ENCODE measurements at regions not wholly inside any gene's neighbourhood (a gene's known extent, or its start where the extent isn't known, plus 50 kb on each side); places are given as distances from the start of the nearest gene placed in this dataset.
"Not testable (repeated sequence)": the region's sequence is repeated elsewhere in the genome, so short reads cannot be mapped to it uniquely, and the experiment has no call there.

DNA sequence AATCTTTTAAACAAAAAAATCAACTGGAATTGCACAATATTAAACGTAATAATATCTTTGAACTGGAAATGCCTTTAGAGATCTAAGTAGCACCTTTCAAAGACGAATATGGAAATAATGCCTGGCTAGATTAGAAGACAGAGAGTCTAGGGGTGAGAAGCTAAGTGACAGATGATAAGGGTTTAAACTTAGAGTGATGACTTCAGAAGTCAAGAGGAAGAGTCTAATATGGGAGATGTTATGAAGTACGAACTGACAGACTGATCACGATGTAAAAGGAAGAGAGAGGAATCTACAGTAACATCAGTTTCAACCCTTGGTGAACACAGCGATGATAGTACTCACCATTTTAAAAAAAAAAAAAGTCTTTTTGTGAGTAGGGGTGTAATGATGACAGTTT is 57.9 kb downstream of the HINT1 start:
- DNase-seq = no peak

DNA sequence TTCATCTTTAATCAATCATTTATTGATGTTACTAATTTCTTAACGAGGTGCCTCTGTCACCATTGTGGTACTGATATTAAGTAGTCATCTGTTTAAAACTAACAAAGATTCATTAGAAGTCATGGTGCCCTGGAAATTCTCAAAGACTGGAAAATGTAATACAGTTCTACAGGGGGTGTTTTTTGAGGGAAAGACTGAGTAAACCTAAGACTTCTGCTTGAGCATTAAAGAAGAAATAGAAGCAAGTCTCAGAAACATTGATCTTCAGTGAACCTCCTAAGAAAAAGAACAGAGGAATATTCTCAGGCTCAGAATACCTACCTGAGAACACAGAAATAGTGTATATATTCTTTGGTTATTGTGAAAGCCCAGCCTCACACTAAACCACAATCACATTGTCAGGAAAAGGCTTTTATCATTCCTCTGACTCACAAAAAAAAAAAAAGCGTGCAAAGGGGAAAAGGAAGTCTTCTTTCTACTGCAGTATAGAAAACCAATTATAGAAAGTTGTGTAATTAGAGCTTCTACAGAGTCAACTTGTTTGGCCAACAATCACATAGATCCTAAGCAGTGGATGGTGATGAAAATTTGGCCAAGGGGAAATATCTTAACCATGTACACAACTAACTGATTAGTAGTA is 60.8 kb downstream of the HINT1 start:
- no peak for DNase-seq

DNA sequence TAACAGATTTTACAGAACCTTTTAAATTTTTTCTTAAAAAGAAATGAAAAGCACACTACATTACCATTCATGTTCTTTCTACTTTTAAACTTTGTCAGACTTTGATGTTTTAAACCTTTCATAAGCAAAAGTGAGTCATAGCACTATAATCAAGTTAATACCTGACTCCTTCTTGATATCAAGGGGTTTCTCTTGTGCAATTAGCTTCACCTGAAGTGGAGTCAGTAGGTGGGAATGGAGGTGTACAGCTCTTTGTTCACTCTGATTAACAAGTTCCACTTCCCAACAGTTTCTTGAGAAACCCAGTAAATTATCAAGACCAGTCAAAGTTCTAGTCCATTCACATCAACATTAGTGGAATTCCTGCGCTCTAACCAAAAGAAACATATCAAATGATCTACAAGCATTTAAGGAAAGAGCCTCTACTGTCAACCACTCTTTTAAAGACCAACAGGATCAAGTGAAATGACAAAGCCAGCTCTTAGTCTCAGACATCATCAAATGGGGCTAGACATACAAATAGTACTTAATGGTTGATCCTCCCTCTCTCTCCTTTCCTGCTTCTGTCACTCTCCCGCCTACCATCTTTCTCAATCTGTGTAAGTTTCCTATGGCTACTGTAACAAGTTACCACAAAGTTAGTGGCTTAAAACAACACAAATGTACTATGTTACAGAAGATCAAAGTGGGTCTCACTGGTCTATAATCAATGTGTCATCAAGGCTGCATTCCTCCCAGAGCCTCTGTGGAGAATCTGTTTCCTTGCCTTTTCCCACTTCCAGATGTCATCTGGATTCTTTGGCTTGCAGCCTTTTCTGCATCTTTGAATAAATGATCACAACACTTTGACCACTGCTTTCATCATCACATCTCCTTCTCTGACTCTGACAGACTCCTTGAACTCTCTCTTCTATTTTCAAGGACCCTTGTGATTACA is 68.0 kb downstream of the HINT1 start:
- DNase-seq = no peak

DNA sequence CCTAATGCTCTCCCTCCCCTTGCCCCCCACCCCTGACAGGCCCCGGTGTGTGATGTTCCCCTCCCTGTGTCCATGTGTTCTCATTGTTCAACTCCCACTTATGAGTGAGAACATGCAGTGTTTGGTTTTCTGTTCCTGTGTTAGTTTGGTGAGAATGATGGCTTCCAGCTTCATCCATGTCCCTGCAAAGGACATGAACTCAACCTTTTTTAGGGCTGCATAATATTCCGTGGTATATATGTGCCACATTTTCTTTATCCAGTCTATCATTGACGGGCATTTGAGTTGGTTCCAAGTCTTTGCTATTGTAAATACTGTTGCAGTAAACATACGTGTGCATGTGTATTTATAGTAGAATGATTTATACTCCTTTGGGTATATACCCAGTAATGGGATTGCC is 69.5 kb downstream of the HINT1 start:
- DNase-seq = not testable (repeated sequence)

DNA sequence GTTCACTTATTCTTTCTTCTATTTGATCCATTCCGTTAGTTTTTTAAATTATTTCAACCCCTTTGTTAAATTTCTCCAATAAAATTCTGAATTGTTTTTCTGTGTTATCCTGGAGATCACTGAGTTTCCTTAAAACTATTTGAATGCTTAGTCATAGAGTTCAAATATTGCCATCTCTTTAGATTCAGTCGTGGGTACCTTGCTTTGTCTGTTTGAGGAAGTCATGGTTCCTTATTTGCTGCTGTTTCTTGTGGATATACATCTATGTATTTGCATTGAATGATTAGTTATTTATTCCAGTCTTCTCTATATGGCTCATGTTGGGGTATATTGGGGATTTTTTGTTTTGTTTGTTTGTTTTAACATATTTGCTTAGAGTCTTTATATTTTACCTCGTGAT is 80.6 kb downstream of the HINT1 start:
- no peak for DNase-seq

DNA sequence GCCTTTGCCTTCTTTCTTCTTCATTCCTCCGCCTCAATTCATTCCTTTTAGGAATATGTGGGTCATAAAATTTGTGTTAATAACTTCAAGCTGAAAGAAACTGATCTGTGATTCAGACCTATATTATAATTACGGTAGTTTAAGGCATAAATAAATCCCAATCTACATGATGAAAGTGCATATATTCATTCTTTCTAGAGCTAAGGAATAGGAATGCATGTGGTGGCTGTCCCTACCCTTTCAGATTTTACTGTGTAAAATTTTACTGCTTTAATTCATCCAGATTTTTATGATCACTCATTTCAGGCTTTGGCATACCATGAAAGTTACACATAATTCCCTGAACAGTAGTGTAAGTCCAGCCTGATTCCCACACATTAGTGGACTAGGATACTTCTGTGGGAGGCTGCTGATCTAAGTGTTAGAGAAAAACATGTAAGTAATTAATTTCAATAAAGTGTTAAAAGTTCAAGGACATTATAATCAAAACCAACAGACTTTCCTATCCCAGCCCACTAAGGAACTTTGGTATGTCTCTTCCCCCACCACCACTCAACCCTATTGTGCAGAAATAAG is 83.1 kb downstream of the HINT1 start:
- no peak for DNase-seq

DNA sequence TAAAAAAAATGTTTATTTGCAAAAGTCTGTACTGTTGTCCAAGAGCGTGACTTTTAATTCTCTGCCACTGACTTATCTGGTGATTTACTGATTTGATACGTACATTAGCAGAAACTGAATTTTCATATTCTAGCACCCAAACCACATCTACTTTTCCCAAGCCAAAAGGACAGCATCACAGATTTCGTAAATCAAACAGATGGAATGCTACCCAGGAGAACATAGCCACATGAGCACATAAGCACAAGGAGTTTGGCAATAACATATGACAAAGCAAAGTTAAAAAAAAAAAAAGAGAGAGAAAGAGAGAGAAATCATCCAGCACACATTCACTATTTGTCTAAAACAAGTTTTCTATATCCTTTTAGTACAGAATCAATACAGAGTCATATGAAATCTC is 83.7 kb downstream of the HINT1 start:
- DNase-seq = no peak

DNA sequence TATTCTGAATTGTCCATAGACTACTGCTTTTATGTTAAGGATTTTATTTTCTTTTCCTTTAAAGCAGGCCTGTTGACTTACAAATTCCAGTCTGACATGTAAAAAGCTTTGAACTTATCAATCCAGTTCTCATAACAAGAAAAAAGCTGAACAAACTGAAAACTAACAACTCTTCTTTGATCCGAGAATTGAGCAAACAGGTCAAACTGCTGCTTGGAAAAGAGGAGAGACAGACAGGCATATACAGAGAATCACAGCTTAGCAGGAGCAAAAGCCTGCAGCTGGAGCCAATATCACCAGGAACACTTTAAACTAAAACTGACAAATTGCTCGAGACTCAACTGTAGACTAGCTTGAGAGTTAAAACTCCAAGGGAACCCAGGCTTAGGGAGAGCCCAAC is 85.8 kb downstream of the HINT1 start:
- DNase-seq = no peak

DNA sequence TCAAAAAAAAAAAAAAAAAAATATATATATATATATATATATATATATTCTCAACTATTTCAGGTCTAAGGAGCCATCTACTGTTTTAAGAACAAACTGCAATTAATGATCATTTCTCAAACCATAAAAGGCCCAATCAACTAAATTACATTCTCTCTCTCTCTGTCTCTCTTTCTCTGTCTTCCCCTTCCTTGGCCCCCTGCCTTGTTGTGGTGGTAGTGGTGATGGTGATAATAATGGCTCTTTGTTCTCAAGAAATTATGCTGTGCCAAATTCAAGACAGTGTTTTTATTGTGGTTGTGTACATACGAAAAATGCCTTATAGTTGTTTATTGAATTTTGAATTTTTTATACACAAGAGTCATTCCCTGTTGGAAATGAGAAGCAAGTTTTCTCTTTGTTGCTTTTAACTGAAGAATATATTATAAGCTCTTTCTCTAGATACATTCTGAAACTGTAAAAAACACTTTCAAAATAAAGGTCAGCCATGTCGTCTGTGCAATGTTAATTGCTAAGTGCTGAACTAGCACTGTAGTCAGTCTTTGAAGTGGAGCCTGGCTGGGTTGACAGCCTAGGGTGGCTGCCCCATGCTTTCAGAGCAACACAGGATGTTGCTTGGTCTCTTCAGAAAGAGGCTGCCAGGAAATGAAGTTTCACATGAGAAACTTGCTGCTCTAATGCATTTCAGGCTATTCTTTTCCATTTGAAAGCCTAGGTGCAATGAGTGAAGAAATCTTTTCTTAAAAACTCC is 96.0 kb downstream of the HINT1 start:
- DNase-seq = no peak

DNA sequence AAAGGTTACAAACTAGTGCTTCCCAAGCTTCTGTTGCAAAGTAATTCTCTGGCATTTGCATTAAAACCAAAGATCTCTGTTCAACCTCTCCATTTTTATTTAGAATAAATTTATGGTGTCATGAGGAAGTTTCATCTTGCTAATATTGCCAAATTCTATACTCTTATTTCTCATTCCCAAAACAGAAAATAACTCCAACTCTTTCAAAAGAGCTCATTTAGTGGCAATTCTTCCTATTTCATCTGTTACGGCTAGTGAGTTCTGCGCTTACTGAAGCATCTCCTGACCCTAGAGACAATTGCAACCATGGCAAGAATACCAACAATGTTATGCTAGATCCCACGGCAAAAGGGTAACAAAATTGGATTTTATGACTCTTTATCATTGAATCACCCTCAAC is 97.0 kb downstream of the HINT1 start:
- no peak for DNase-seq

DNA sequence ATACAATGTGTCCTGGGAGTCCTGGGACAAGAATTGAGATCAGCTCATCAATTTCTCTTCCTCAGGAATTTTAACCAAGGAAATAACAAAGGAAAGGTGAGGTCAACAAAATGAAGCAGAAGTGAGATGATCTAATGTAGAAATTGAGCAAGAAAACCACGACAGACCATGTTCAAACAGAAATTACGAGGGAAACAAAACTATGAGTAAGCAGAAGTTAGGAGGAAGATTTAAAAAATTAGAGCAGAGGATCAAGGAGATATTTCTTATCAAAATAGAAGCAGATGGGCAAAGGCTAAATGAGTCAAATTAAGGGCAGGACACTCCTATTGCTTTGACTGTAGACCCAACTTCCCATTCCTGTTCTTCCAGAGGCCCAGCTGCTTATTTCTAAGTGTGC is 97.4 kb downstream of the HINT1 start:
- DNase-seq = no peak

DNA sequence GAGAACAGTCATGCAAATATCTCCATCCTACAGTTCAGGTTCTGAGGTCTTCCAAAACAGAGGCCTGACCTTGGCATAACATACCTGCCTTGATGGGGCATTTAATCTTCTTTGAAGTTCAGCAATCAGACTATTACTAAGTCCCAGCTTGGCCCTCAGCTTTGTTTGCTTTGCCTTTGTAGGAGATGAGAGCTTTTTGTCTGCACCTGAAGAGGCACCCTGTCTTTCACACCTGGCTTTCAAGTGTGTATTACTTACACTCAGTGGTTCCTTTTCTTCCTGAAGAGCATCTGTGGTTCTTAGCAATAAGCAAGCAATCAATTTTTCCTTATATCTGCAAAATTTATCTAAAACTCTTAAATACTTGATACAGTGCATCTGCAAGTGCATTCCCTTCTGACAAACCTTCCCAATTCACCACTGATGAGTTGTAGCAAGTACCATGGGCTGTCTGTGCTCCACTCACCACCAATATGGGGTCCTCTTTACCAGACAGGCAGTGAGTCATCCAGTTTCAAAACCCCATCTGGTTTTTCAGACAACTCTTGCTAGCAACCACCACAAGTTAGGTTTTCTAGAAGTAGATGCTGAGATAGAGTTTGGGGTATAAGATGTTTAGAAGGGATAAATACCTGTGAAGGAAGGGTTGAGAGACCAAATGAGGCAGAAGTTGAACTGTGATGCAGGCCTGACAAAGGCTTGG is 100.2 kb downstream of the HINT1 start:
- no peak for DNase-seq

DNA sequence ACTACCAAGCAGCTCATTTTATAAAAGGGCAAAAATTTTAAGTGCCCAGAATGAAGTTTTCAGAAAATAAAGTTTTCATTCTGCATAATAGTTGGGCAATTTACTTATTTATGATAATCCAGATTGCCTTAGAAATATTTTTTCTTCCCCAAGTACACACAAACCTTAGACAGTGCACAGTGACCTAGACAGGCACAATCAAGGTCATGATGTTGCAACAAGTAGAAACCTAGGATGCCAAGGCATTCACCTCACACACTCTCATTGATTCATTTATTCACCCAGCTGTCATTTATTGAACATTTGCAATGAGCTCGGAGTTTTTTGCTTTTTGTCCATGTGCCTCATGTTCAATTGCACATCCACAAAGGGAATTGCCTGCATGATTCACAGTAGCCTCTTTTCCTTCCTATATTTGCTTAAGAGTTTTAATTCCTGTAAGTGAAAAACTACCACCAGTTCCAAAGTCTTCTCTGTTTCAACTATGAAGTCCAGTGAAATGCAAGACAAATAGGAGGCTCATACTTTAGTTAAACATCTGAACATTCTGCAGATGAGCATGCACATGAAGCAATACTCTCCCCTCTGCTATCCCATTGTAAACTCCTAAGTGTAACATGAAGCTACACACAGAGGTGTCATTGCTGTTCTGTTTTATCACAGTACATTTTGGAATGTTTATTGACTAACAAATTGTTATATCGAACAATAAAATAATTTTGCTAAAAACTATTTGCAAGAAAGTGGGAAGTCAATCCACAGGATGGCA is 122.9 kb downstream of the HINT1 start:
- no peak for DNase-seq

DNA sequence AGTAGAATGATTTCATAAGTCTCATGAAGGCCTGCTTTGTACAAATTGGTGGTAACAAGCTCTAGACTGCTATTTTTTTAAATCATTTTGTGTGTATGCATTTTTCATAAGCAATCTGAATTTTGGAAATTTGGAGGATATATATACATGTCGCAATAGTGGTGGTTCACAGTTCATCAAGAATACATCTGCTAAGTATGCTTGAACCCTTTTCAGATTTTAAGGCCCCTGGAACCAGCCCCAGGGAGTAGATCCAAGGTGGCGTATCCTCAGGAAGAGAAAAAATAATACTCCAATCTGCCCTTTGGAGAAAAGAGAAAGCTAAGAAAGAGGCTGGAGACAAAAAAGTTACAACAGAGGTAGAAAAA is 141.6 kb downstream of the HINT1 start:
- no peak for DNase-seq

DNA sequence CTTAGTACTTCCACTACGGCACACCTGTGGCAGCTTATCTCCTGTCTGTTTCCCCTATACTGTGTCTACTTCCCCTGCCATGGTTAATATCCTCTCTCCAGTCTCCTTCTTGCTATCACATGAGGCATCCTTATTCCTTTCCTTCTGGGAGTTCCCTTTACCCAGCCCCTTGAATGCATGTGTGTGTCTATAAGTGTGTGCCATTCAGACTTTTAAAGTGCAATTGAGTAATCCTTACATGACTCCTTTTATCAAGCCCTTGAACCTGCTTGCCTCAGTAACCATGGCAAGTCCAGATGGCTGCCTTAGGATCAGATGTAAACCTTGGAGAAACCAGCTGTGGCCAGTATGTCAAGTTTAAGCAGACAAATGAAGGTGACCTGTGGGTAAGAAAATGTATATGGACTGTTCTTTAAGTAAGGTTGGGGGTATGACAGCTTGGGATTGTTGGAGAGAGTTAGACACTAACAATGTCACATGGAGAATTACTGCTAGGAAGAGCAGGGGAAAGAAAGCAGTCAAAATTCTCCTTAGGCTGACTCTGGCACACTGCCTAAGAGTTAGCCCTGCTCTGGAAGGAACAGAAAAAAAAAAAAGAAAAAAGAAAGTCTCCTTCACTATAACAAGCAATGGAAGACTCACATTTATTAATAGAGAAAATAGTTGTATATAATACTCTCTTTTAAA is 142.1 kb downstream of the HINT1 start:
- DNase-seq = no peak

DNA sequence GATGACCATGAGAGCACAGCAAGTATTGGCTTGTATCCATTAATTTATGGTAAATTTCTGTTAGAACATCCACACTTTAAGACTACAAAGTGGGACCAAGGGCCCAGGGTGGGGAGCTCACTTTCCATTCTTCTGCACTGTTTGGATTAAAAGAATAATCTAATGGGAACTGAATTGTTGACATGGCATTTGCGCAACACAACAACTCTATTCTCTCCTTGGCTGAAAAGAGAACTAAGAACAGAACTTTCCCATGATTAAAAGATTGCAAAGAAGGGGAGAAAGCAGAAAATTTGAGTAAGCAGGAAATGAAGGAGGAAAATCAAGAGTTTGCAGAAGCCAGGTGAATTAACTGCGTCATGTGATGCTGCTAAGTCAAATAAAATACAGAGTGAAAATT is 143.4 kb downstream of the HINT1 start:
- no peak for DNase-seq

DNA sequence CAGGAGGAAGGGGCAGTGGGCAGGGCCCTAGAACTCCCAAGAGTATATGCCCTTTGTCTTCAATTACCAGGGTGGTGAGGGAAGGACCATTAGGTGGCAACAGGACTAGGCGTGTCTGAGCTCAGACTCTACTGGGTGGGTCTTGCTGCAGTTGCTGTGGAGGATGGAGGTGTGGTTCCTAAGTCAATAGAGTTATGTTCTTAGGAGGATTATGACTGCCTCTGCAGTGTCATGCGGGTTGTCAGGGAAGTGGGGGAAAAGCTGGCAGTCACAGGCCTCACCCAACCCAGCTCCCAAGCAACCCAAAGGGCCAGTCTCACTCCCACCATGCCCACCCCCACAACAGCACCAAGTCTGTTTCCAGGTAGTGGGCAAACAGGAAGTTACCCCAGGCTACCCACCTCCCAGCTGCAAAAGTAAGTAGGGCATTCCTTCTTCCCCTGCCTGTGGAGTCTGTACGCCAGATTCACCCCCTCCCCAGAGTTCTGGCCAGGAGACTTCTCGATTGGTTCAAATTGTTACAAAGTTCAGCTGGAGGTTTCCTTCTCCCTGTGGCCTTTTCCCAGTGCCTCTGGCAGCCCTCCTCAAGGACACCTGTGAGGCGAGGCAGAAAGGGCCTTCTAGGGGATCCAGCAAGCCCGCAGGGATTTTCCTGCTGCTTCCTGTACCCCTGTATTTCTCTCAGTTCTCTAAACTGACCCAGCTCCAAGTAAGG is 145.3 kb downstream of the HINT1 start:
- no peak for DNase-seq

DNA sequence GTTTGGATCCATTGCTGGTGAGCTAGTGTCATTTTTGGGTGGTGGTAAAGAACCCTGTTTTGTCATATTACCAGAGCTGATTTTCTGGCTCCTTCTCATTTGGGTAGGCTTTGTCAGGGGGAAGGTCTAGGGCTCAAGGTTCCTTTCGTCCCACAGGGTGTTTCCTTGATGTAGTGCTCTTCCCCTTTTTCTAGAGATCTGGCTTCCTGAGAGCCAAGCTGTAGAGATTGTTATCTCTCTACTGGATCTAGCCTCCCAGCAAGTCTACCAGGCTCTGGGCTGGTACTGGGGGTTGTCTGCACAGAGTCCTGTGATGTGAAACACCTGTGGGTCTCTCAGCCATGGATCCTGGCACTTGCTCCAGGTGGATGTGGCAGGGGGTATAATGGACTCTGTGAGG is 145.9 kb downstream of the HINT1 start:
- DNase-seq = no peak

DNA sequence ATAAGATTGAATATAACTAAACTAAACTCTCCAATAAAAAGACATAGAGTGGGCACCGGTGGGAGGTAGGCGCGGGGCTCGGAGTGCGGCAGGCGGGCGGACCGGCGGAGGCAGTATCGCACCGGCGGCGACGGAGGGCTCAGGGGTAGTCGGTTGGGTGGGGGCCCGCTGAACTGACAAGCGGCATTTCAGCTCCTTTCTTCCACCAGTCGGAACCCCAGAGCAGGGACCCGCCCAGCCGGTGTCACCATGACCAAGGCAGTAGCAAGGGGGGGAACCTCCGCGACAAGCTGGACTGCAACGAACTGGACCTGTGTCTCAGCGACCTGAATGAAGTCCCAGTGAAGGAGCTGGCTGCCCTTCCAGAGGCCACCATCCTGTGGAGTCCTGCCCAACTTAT is 156.7 kb downstream of the HINT1 start:
- no peak for DNase-seq

DNA sequence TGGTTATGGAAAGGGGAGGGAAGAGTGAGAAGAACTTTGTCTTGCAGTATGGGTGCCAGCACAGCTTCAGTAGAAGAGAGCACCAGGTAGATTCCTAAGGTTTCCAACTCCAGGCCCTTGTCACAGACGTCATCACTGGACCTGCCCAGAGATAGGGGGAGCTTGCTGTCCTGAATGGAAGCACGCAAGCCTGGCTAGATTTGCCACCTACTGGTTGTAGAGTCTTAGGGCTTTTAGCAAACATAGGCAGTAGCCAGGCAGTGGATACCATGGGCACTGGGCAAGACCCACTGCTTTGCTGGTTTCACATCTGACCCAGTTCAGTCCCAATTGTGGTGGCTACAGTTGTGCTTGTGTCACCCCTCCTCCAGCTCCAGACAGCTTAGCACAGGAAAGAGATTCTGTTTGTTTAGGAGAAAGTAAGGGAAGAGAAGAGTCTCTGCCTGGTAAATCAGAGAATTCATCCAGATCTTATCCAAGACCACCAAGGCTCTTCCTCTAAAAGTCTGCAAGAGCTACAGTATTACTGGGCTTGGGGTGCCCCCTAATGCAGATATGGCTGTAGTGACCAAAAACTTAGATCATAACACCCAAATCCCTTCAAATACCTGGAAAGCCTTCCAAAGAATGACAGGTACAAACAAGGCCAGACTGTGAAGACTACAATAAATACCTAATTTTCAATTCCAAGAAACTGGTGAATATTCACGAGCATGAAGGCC is 158.9 kb downstream of the HINT1 start:
- DNase-seq = no peak
